EL (cell line): ENCODE measurements at regions not wholly inside any gene's neighbourhood (a gene's known extent, or its start where the extent isn't known, plus 50 kb on each side); places are given as distances from the start of the nearest gene placed in this dataset.
"Not testable (repeated sequence)": the region's sequence is repeated elsewhere in the genome, so short reads cannot be mapped to it uniquely, and the experiment has no call there.

Experiments
- DNase-seq: peaks from one replicate; pipeline ENCODE4 v3.0.0-alpha.2; 2016

GRCh38 chr9:73095425-73095824 is 56.2 kb upstream of the ANXA1 start:
- DNase-seq = no peak

- peak; percentile 22 for DNase-seq
These were observed 57.8 kb upstream of the ANXA1 start for GRCh38 chr9:73093740-73094379.

GRCh38 chr9:73093016-73093739 is 58.5 kb upstream of the ANXA1 start:
- DNase-seq = no peak

- no peak for DNase-seq
These were observed 59.8 kb upstream of the ANXA1 start for GRCh38 chr9:73091909-73092308.

GRCh38 chr9:73090214-73090613 is 61.5 kb upstream of the ANXA1 start:
- no peak for DNase-seq

DNA sequence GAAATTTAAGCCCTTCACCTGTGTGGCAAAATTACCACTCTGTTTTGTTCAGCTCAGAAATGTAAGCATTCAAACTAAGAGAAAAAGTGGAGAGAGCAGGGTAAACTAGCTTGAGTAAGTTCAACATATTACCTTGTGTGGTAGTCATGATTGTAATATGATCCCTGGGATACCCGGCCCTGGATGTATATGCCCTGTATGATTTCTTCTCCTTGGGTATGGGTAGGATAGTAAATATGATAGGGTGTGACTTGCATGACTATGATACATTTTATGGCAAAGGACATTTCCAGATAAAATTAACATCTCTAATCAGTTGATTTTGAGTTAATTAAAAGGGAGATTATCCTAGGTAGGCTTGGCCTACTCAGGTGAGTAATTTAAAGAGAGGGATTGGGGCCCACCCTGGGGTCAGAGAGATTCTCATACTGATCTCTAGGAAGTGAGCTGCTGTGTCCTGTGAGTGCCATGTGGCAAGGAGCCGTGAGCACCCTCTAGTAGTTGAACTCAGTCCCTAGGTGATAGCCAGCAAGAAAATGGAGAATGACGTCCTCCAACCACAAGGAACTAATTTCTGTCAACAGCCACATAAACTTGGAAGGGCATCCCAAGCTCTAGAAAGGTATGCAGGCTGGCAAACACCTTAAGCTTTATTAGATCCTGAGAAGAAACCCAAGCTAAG is 62.2 kb upstream of the ANXA1 start:
- DNase-seq = no peak

- not testable (repeated sequence) for DNase-seq
These were observed 63.8 kb upstream of the ANXA1 start for GRCh38 chr9:73087876-73088275.

DNA sequence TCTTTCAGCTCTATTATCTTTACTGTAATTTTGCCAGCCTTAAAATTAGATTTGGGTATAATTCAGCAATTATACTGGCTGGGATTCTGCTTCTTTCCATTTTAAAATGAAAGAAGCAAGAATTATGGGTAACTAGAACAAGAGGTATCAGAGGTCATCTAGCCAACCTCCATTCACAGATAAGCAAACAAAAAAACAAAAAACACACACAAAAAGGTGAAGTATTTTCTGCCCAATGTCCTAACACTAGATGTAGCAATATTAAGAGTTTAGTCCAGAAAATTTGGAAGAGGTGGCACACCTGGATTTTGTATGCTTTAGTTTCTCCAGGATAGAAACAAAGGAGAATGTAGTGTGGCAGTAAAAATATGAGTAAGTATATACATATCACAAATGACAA is 68.1 kb upstream of the ANXA1 start:
- DNase-seq = no peak

DNA sequence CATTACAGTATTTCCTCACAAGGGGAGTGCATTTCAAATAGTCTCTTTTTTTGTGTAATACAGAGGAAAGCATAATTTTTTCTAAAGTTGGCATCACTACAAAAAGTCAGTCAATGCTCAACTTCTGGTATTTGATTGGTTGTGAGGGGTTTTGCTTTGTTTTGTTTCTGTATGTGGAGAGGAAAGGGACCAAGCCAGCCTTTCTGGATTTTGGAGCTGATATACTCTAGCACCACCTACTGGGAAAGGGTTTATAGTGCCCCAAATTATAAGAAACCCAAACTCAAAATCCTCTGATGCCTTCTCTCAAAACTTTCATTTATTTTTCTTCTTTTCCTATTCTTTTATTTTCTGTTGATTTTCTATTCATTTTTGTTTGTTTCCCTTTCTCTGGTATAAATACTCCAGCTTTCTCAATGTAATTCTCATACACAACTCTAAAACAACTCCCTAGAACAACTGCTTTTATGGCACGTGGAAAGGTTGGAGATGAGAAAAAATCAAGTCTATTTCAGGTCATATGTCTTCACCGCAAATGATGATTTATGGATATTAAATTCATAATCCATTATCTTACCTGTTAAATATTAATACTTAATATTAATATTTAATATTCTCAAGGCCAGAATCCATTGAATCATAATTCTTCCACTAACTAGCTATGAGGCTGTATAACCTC is 69.5 kb upstream of the ANXA1 start:
- peak; percentile 47 for DNase-seq

- DNase-seq = no peak
These were observed 71.5 kb upstream of the ANXA1 start for GRCh38 chr9:73080110-73080694.

GRCh38 chr9:73079326-73079725 is 72.3 kb upstream of the ANXA1 start:
- no peak for DNase-seq

DNA sequence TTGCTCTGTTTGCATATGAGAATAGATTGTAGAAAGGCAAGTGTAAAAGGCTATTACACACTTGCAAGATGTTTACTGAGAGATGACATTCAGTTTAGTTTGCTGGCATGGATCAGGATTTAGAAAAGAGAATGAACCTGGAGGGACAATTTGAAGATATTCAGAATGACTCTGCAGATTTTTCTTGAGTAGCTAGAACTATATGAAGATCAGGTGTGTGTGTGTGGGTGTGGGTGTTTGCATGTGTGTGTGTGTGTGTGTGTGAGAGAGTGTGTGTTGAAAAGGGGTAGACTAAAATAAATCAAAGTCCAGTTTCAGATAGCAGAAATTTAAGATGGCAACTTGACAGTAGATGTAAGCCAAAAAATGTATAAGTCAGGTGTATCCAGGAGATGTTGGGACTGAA is 74.0 kb upstream of the ANXA1 start:
- no peak for DNase-seq

GRCh38 chr9:73076970-73077369 is 74.7 kb upstream of the ANXA1 start:
- DNase-seq = no peak

DNA sequence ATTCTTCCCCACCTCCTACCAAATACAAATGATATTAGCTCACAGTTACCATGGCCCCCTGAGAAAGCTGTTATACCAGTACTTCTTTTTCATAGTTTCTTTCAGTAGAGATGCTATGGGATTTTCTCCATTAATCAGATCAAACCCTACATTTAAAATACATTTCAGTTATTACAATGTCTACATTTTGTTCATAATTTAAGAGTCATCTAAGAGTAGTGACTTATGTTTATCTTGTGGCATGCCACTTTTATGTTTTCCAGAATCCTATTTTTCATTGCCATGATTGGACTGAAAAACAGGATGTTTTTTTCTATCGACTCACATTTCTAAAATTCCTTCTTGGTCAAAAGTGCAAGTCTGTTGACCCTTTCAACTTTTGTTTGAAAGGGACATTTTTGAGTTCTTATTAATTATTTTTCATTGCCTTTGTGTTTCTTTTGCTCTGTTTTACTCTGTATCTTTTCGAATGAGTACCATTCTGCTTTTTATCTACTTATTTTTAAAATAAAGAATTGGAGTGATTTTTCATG is 77.4 kb upstream of the ANXA1 start:
- peak; percentile 57 for DNase-seq

GRCh38 chr9:73073337-73074175 is 78.1 kb upstream of the ANXA1 start:
- peak; percentile 52 for DNase-seq

GRCh38 chr9:73067074-73067473 is 84.6 kb upstream of the ANXA1 start:
- no peak for DNase-seq

GRCh38 chr9:73065439-73065838 is 86.2 kb upstream of the ANXA1 start:
- no peak for DNase-seq

- DNase-seq = no peak
These were observed 87.3 kb upstream of the ANXA1 start for GRCh38 chr9:73064315-73064714.

DNA sequence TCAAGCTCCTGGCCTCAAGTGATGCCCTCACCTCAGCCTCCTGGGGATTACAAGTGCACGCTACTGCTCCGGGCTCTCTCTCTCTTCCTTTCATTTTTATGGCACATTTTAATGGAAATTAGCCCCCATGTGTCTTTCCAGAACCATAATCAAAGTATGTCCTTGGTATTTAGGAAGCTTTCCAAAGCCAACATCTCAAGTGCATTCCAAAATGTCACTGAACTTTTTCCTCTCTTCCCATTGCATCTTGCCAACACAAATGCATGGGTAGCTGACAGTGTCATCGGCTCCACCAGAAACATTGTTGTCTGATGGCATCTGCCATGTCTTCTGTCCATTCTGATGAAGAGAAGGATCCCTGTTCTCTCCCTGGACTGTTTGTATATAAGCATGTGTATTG is 90.5 kb upstream of the ANXA1 start:
- no peak for DNase-seq

DNA sequence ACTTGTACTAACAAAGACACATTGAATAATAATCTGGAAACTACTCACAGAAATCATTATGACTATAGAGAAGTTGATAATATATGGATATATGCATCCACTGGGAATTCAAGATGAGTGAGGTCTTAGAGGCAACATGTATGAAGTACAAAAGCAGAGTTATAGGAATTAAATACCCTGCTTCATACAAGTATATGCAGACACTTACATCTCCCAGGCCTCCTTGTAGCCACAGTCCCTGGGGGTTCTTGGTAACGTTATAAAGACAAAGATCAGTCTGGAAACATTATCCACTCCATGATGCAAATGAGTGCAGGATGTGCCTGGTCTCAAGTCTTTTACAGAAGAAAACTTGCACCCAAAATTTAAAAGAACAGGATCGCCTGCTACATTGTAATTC is 92.4 kb upstream of the ANXA1 start:
- no peak for DNase-seq

GRCh38 chr9:73056245-73056644 is 95.4 kb upstream of the ANXA1 start:
- no peak for DNase-seq

GRCh38 chr9:73054091-73054490 is 97.6 kb upstream of the ANXA1 start:
- DNase-seq = no peak
